OCI-LY7 (cell line): ENCODE measurements at regions not wholly inside any gene's neighbourhood (a gene's known extent, or its start where the extent isn't known, plus 50 kb on each side); places are given as distances from the start of the nearest gene placed in this dataset.

Source experiments
- CTCF ChIP-seq: fragments of 200-600 bp; sonication (generic); conservative IDR thresholded peaks from 2 replicates; pipeline ENCODE4 v1.5.1; 2014; ENCODE audit warnings: mild to moderate bottlenecking, antibody characterized with exemption, low read length, moderate library complexity, mixed read lengths
- EZH2phosphoT487 ChIP-seq: fragments of 200-600 bp; sonication (generic); IDR thresholded peaks from 2 replicates; pipeline ENCODE4 v1.6.1; 2018; ENCODE audit warnings: low read depth, borderline replicate concordance, mild to moderate bottlenecking, mixed run types, antibody characterized with exemption, low read length, moderate library complexity, mixed read lengths

- TF ChIP-seq CTCF: no peak
- no peak for TF ChIP-seq EZH2phosphoT487
These were observed 212.1 kb upstream of the EXOC2 start for GRCh38 chr6:904994-905393.
